ENCODE measurements at regions not wholly inside any gene's neighbourhood (a gene's known extent, or its start where the extent isn't known, plus 50 kb on each side); places are given as distances from the start of the nearest gene placed in this dataset.
A peak's percentile ranks its signal among the peaks of the same experiment; 100 is the strongest.

- Histone ChIP-seq H2AFZ (ENCODE audit: low read length) (no peak overlapping the region), H3K9ac (ENCODE audit: low read length) (no peak overlapping the region), H3K79me2 (ENCODE audit: low read length) (no peaks in the 10 kb centered on the region), H3K4me1 (ENCODE audit: insufficient read depth, low read length) (no peaks in the 10 kb centered on the region), H3K4me3 (ENCODE audit: low read length) (no peak overlapping the region), H3K27ac (ENCODE audit: low read length) (no peak overlapping the region), H3K9me2 (replicated peaks; ENCODE audit: low read length) (no peaks in the 10 kb centered on the region), H3K36me3 (ENCODE audit: low read depth, low read length) (no peaks in the 10 kb centered on the region), H3F3A (ENCODE audit: low read length, unreplicated experiment) (no peaks in the 10 kb centered on the region), H3K27me3 (ENCODE audit: low read length) (no peaks in the 10 kb centered on the region), H4K20me1 (ENCODE audit: low read length) (no peaks in the 10 kb centered on the region), H3K4me2 (ENCODE audit: low read length) (no peak overlapping the region), H3K9me3 (ENCODE audit: low read length) (peaks cover 26% of the 10 kb centered on the region)
- no peak for TF ChIP-seq EZH2 (IDR thresholded peaks at IDR 0.05; ENCODE audit: low read length, unreplicated experiment)
- no peak for TF ChIP-seq EZH2phosphoT487 (IDR thresholded peaks at IDR 0.05; ENCODE audit: borderline replicate concordance, low read length)
- TF ChIP-seq, protein P1, sequence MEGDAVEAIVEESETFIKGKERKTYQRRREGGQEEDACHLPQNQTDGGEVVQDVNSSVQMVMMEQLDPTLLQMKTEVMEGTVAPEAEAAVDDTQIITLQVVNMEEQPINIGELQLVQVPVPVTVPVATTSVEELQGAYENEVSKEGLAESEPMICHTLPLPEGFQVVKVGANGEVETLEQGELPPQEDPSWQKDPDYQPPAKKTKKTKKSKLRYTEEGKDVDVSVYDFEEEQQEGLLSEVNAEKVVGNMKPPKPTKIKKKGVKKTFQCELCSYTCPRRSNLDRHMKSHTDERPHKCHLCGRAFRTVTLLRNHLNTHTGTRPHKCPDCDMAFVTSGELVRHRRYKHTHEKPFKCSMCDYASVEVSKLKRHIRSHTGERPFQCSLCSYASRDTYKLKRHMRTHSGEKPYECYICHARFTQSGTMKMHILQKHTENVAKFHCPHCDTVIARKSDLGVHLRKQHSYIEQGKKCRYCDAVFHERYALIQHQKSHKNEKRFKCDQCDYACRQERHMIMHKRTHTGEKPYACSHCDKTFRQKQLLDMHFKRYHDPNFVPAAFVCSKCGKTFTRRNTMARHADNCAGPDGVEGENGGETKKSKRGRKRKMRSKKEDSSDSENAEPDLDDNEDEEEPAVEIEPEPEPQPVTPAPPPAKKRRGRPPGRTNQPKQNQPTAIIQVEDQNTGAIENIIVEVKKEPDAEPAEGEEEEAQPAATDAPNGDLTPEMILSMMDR (conservative IDR thresholded peaks at IDR 0.05; ENCODE audit: low read depth, low read length): no peak
- ATAC-seq (no peak), DNase-seq (peak; percentile 27)
- POLR2A ChIA-PET (ENCODE audit: unreplicated experiment): no interaction called here
- CTCF ChIA-PET: no interaction called here
- BruUV-seq (replicated peaks): no TSS peak
- intact Hi-C loops (cut with micrococcal nuclease): no loop called here
These were observed 455.4 kb upstream of the TENM4 start for GRCh38 chr11:79896258-79896657.

DNA sequence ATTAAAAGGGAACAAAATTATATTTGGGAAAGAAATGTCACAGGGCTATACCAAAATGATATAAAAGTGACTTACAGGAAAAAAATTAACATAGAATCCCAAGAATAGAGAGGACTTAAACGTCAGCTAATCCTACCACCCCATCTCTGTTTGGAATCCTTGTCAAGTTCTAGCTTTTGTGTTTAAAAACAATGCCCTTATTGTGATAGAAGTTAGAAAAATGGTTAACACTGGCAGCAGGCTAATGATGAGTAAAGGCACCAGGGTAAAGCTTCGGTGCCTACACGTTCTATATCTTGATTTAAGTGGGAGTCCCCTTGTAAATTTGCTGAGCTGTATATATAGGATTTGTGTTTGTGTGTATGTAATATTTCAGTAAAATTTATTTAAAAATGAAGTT, 453.3 kb upstream of the TENM4 start:
- H3F3A ChIP-seq (ENCODE audit: low read length, unreplicated experiment): no peaks in the 10 kb centered on the region
- no TSS peak for BruUV-seq (replicated peaks)
- ChIA-PET CTCF (no interaction called here), POLR2A (ENCODE audit: unreplicated experiment) (interaction anchor here (0.6 kb wide), 1 partner anchor 936 kb away, joined by 4 read pairs; no protein-coding TSS in a partner anchor)
- H3K79me2 ChIP-seq (ENCODE audit: low read length): no peaks in the 10 kb centered on the region
- no peaks in the 10 kb centered on the region for H3K36me3 ChIP-seq (ENCODE audit: low read depth, low read length)
- H3K9me3 ChIP-seq (ENCODE audit: low read length): peaks cover 13% of the 10 kb centered on the region; the same call in 1 of the 2 replicates
- H3K4me3 ChIP-seq (ENCODE audit: low read length): no peak overlapping the region
- no peak overlapping the region for H3K9ac ChIP-seq (ENCODE audit: low read length)
- H3K9me2 ChIP-seq (replicated peaks; ENCODE audit: low read length): no peaks in the 10 kb centered on the region
- no peaks in the 10 kb centered on the region for H3K4me1 ChIP-seq (ENCODE audit: insufficient read depth, low read length)
- no peak overlapping the region for H2AFZ ChIP-seq (ENCODE audit: low read length)
- no peak overlapping the region for H3K4me2 ChIP-seq (ENCODE audit: low read length)
- no peak for TF ChIP-seq EZH2 (IDR thresholded peaks at IDR 0.05; ENCODE audit: low read length, unreplicated experiment)
- TF ChIP-seq, protein P1 (conservative IDR thresholded peaks at IDR 0.05; ENCODE audit: low read depth, low read length): no peak
- no peak for TF ChIP-seq EZH2phosphoT487 (IDR thresholded peaks at IDR 0.05; ENCODE audit: borderline replicate concordance, low read length)
- no peak overlapping the region for H3K27ac ChIP-seq (ENCODE audit: low read length)
- no peaks in the 10 kb centered on the region for H4K20me1 ChIP-seq (ENCODE audit: low read length)
- H3K27me3 ChIP-seq (ENCODE audit: low read length): no peaks in the 10 kb centered on the region
- intact Hi-C loops (cut with micrococcal nuclease): no loop called here
- ATAC-seq (no peak), DNase-seq (no peak)

GRCh38 chr11:79890272-79890671, 449.4 kb upstream of the TENM4 start:
- Histone ChIP-seq H4K20me1 (ENCODE audit: low read length) (no peaks in the 10 kb centered on the region), H3K4me1 (ENCODE audit: insufficient read depth, low read length) (no peaks in the 10 kb centered on the region), H3F3A (ENCODE audit: low read length, unreplicated experiment) (no peaks in the 10 kb centered on the region), H3K9me3 (ENCODE audit: low read length) (peaks cover 7% of the 10 kb centered on the region; the same call in 1 of the 2 replicates), H3K27ac (ENCODE audit: low read length) (no peak overlapping the region), H3K36me3 (ENCODE audit: low read depth, low read length) (no peaks in the 10 kb centered on the region), H3K4me3 (ENCODE audit: low read length) (no peak overlapping the region), H3K27me3 (ENCODE audit: low read length) (no peaks in the 10 kb centered on the region), H3K9me2 (replicated peaks; ENCODE audit: low read length) (no peaks in the 10 kb centered on the region), H2AFZ (ENCODE audit: low read length) (no peak overlapping the region), H3K4me2 (ENCODE audit: low read length) (no peak overlapping the region), H3K79me2 (ENCODE audit: low read length) (no peaks in the 10 kb centered on the region), H3K9ac (ENCODE audit: low read length) (no peak overlapping the region)
- ATAC-seq (no peak), DNase-seq (no peak)
- TF ChIP-seq EZH2phosphoT487 (IDR thresholded peaks at IDR 0.05; ENCODE audit: borderline replicate concordance, low read length) (no peak), EZH2 (IDR thresholded peaks at IDR 0.05; ENCODE audit: low read length, unreplicated experiment) (no peak)
- TF ChIP-seq, protein P1 (conservative IDR thresholded peaks at IDR 0.05; ENCODE audit: low read depth, low read length): no peak
- POLR2A ChIA-PET (ENCODE audit: unreplicated experiment): no interaction called here
- CTCF ChIA-PET: no interaction called here
- BruUV-seq (replicated peaks): no TSS peak
- intact Hi-C loops (cut with micrococcal nuclease): no loop called here

Data from PC-3 (cell line).